ENCODE measurements at regions not wholly inside any gene's neighbourhood (a gene's known extent, or its start where the extent isn't known, plus 50 kb on each side); places are given as distances from the start of the nearest gene placed in this dataset.

GRCh38 chr11:97745515-97746050 lies 1275.2 kb upstream of the CNTN5 start:
- BruUV-seq (replicated peaks), result no TSS peak
- POLR2A ChIA-PET, result no interaction called here
- FAIRE-seq (no peak), DNase-seq (ENCODE audit: low read depth, low spot score) (no peak)
- H3K9me3 ChIP-seq (replicated peaks; ENCODE audit: control insufficient read depth, insufficient read depth, low read length), result no peaks in the 10 kb centered on the region
- H4K20me1 ChIP-seq (replicated peaks; ENCODE audit: control insufficient read depth, extremely low read depth, insufficient read depth, low read length), result no peaks in the 10 kb centered on the region
- no peak overlapping the region for H3K4me2 ChIP-seq (ENCODE audit: insufficient read depth, low read length)
- no peaks in the 10 kb centered on the region for H3K36me3 ChIP-seq (ENCODE audit: control insufficient read depth in 2 of 2, extremely low read depth in 1 of 2, insufficient read depth in 2 of 2, low read length in 2 of 2)
- H2AFZ ChIP-seq (ENCODE audit: low read depth, low read length), result no peak overlapping the region
- no peaks in the 10 kb centered on the region for H3K9me1 ChIP-seq (replicated peaks; ENCODE audit: control insufficient read depth, extremely low read depth, insufficient read depth, low read length)
- H3K79me2 ChIP-seq (ENCODE audit: control insufficient read depth, insufficient read depth, low read length), result no peaks in the 10 kb centered on the region
- peaks cover 6% of the 10 kb centered on the region for H3K4me1 ChIP-seq (ENCODE audit: control insufficient read depth, extremely low read depth, insufficient read depth, low read length)
- no peak overlapping the region for H3K9ac ChIP-seq (replicated peaks; ENCODE audit: extremely low read depth, insufficient read depth, low read length)
- no peak for TF ChIP-seq MYC (IDR thresholded peaks at IDR 0.05; ENCODE audit: low read depth, low read length)
- TF ChIP-seq FOS (IDR thresholded peaks at IDR 0.05; ENCODE audit: borderline replicate concordance, insufficient read depth, low read length), result no peak
- no peak for TF ChIP-seq EZH2 (IDR thresholded peaks at IDR 0.05; ENCODE audit: borderline replicate concordance, low read depth, low read length, severe bottlenecking)
- TF ChIP-seq JUN (IDR thresholded peaks at IDR 0.05; ENCODE audit: borderline replicate concordance, insufficient read depth, insufficient read length, low read depth), result no peak
- TF ChIP-seq, protein P1, sequence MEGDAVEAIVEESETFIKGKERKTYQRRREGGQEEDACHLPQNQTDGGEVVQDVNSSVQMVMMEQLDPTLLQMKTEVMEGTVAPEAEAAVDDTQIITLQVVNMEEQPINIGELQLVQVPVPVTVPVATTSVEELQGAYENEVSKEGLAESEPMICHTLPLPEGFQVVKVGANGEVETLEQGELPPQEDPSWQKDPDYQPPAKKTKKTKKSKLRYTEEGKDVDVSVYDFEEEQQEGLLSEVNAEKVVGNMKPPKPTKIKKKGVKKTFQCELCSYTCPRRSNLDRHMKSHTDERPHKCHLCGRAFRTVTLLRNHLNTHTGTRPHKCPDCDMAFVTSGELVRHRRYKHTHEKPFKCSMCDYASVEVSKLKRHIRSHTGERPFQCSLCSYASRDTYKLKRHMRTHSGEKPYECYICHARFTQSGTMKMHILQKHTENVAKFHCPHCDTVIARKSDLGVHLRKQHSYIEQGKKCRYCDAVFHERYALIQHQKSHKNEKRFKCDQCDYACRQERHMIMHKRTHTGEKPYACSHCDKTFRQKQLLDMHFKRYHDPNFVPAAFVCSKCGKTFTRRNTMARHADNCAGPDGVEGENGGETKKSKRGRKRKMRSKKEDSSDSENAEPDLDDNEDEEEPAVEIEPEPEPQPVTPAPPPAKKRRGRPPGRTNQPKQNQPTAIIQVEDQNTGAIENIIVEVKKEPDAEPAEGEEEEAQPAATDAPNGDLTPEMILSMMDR (IDR thresholded peaks at IDR 0.05; ENCODE audit: extremely low read depth in 1 of 2, insufficient read depth in 1 of 2, low read depth in 1 of 2, low read length in 2 of 2), result no peak
- TF ChIP-seq POLR2AphosphoS5 (IDR thresholded peaks at IDR 0.05; ENCODE audit: insufficient read depth, low read depth, low read length), result no peak
- TF ChIP-seq, protein P2, sequence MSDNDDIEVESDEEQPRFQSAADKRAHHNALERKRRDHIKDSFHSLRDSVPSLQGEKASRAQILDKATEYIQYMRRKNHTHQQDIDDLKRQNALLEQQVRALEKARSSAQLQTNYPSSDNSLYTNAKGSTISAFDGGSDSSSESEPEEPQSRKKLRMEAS (IDR thresholded peaks at IDR 0.05; ENCODE audit: insufficient read depth, insufficient read length), result no peak
- no peak for TF ChIP-seq GATA2 (IDR thresholded peaks at IDR 0.05; ENCODE audit: insufficient read depth, insufficient read length, low read depth, low read length)
- no peaks in the 10 kb centered on the region for H3K27me3 ChIP-seq (ENCODE audit: control insufficient read depth in 2 of 2, insufficient read depth in 2 of 2, low read length in 2 of 2)
- dilution Hi-C loops (cut with MboI; ENCODE audit: extremely low pct_ligation_motif_present, low sequenced_read_pairs) (no loop called here), intact Hi-C loops (cut with micrococcal nuclease) (no loop called here)
- H3K27ac ChIP-seq (ENCODE audit: insufficient read depth, low read depth, low read length), result no peak overlapping the region
- H3K4me3 ChIP-seq (replicated peaks in 1 of 3; ENCODE audit: insufficient read depth in 1 of 3, low read depth in 1 of 3, low read length in 3 of 3), result no peak overlapping the region
- CTCF ChIA-PET, result no interaction called here

Data from endothelial cell of umbilical vein (primary cell).